GM19468 (cell line): ENCODE measurements at regions not wholly inside any gene's neighbourhood (a gene's known extent, or its start where the extent isn't known, plus 50 kb on each side); places are given as distances from the start of the nearest gene placed in this dataset.
"Not testable (repeated sequence)": the region's sequence is repeated elsewhere in the genome, so short reads cannot be mapped to it uniquely, and the experiment has no call there.

ENCODE experiments used
- ATAC-seq: cut with Tn5 transposase; IDR thresholded peaks from one replicate; pipeline ENCODE4 v1.9.1; 2021; ENCODE audit warnings: mild to moderate bottlenecking, moderate library complexity, moderate number of reproducible peaks; ENCODE audit not compliant: unreplicated experiment; ENCODE audit errors: extremely low read depth

- no peak for ATAC-seq
Measured at GRCh38 chr4:184335520-184335919, 117.8 kb upstream of the ENPP6 start.

- not testable (repeated sequence) for ATAC-seq
Measured at GRCh38 chr4:184333446-184333845, 115.8 kb upstream of the ENPP6 start.

GRCh38 chr4:184331268-184331995 lies 113.8 kb upstream of the ENPP6 start:
- no peak for ATAC-seq

- not testable (repeated sequence) for ATAC-seq
Measured at GRCh38 chr4:184330517-184331094, 112.9 kb upstream of the ENPP6 start.

GRCh38 chr4:184329659-184330400 lies 112.2 kb upstream of the ENPP6 start:
- ATAC-seq: peak; percentile 49

GRCh38 chr4:184329235-184329634 lies 111.6 kb upstream of the ENPP6 start:
- no peak for ATAC-seq

GRCh38 chr4:184328022-184328736 lies 110.5 kb upstream of the ENPP6 start:
- peak; percentile 72 for ATAC-seq

- ATAC-seq: no peak
Measured at GRCh38 chr4:184324939-184325477, 107.3 kb upstream of the ENPP6 start.

- ATAC-seq: no peak
Measured at GRCh38 chr4:184322328-184323025, 104.8 kb upstream of the ENPP6 start.

GRCh38 chr4:184320631-184321030 lies 103.0 kb upstream of the ENPP6 start:
- ATAC-seq: no peak

GRCh38 chr4:184318852-184319251 lies 101.2 kb upstream of the ENPP6 start:
- no peak for ATAC-seq

- no peak for ATAC-seq
Measured at GRCh38 chr4:184317234-184317918, 99.7 kb upstream of the ENPP6 start.

GRCh38 chr4:184316821-184317220 lies 99.1 kb upstream of the ENPP6 start:
- ATAC-seq: no peak

- no peak for ATAC-seq
Measured at GRCh38 chr4:184315675-184316359, 98.1 kb upstream of the ENPP6 start.

GRCh38 chr4:184313702-184314659 lies 96.3 kb upstream of the ENPP6 start:
- peak; percentile 82 for ATAC-seq

- ATAC-seq: no peak
Measured at GRCh38 chr4:184313058-184313581, 95.4 kb upstream of the ENPP6 start.

GRCh38 chr4:184312126-184312525 lies 94.5 kb upstream of the ENPP6 start:
- ATAC-seq: no peak
